ENCODE measurements at regions not wholly inside any gene's neighbourhood (a gene's known extent, or its start where the extent isn't known, plus 50 kb on each side); places are given as distances from the start of the nearest gene placed in this dataset.

DNA sequence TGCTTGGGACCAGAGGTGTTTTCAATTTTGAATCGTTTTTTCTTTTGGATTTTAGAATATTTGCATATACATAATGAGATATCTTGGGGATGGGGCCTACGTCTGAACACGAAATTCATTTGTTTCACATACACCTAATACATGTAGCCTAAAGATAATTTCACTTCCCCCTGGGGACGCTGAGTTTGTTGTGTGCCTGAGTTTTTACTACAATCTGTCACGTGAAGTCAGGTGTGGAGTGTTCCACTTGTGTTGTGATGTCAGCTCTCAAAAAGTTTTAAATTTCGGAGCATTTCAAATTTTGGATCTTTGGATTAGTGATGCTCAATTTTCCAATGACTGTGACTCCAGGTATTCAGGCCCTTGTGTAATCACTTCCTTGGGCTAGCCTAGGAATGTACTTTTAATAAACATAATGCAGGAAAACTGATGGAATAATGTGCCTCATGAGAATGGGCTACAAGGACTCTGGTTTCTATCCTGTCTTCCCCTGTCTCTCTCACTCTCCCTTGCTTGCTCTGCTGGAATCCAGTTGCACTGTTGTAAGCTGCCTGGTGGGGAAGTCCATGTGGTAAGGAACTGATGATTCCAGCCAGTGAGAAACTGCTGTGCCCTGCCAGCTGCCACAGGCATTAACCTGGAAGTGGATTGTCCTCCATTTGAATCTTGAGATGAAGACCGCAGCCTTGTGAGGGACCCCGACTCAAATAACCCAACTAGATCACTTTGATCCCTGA, 403.8 kb downstream of the SHISA9 start:
- Histone ChIP-seq H3K4me1 (no peaks in the 10 kb centered on the region), H3K27ac (no peak overlapping the region), H3K9me3 (no peaks in the 10 kb centered on the region), H3K4me3 (no peak overlapping the region), H3K36me3 (no peaks in the 10 kb centered on the region), H3K27me3 (no peaks in the 10 kb centered on the region)
- DNase-seq (no peak), ATAC-seq (ENCODE audit: low FRiP score in 2 of 2) (no peak)
- WGBS, 2 donors: 70 to 74% methylated on average over 8 of the region's 8 CpGs
- TF ChIP-seq POLR2AphosphoS5 (IDR thresholded peaks at IDR 0.05): no peak
- TF ChIP-seq, protein P1, sequence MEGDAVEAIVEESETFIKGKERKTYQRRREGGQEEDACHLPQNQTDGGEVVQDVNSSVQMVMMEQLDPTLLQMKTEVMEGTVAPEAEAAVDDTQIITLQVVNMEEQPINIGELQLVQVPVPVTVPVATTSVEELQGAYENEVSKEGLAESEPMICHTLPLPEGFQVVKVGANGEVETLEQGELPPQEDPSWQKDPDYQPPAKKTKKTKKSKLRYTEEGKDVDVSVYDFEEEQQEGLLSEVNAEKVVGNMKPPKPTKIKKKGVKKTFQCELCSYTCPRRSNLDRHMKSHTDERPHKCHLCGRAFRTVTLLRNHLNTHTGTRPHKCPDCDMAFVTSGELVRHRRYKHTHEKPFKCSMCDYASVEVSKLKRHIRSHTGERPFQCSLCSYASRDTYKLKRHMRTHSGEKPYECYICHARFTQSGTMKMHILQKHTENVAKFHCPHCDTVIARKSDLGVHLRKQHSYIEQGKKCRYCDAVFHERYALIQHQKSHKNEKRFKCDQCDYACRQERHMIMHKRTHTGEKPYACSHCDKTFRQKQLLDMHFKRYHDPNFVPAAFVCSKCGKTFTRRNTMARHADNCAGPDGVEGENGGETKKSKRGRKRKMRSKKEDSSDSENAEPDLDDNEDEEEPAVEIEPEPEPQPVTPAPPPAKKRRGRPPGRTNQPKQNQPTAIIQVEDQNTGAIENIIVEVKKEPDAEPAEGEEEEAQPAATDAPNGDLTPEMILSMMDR (IDR thresholded peaks at IDR 0.05): no peak
- TF ChIP-seq EP300 (IDR thresholded peaks at IDR 0.05): no peak
- no peak for TF ChIP-seq POLR2A (IDR thresholded peaks at IDR 0.05)

DNA sequence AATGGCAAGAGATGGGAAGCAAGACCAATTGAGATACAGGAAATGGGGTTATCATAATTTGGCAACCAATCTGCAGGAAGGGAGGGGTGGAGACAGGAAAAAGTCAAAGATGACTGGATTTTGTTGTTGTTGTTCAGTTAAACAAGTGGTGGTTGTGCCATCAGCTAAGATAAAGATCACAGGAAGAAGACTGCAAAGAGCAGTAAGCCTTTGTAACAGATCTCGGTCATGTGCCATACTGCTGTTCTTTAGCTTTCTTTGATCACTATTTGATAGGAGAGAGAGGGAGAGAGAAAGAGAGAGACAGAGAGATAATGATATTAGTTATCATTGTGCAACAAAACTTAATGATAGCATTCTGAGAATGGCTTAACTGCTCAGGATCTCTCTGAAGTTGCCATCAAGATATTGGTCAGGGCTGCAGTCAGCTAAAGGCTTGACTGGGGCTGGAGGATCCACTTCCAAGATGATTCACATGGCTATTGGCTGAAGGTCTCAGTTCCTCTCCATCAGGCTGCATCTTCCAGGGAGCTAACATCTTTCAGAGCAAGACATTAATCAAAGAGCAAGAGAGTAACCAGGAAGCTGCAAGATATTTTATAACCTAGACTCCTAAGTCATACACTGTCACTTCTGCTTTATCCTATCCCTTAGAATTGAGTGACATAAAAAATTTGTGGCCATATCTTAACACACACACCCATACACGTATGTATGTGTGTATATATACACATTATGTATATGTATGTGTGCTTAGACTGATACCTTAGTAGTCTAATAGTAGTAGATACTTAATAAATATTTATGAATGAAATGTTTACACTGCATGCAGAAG, 405.0 kb downstream of the SHISA9 start:
- Histone ChIP-seq H3K27me3 (no peaks in the 10 kb centered on the region), H3K9me3 (no peaks in the 10 kb centered on the region), H3K4me3 (no peak overlapping the region), H3K27ac (no peak overlapping the region), H3K36me3 (no peaks in the 10 kb centered on the region), H3K4me1 (no peaks in the 10 kb centered on the region)
- DNase-seq (no peak), ATAC-seq (ENCODE audit: low FRiP score in 2 of 2) (no peak)
- 34 to 47% methylated on average over 2 of the region's 2 CpGs for WGBS, 2 donors
- no peak for TF ChIP-seq POLR2A (IDR thresholded peaks at IDR 0.05)
- TF ChIP-seq EP300 (IDR thresholded peaks at IDR 0.05): no peak
- TF ChIP-seq, protein P1 (IDR thresholded peaks at IDR 0.05): no peak
- no peak for TF ChIP-seq POLR2AphosphoS5 (IDR thresholded peaks at IDR 0.05)

DNA sequence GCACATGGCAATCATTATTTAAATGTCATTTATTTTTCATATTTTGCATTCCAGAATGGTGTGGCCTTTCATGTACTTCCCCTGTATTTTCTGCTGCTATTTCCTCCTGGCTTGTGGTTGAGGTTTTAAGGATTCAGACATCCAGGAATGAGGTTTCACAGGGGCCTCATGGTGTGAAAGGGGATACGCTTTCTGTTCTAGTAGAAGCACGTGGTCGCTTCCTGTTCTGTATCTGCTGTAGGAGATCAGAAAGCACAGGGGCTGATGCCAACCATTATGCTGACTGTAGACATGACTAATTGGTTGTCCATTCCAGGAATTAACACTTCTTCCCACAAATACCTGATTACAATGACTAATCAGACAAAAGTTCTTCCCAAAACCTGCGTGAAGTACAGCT, 405.9 kb downstream of the SHISA9 start:
- H3K27me3 ChIP-seq: no peaks in the 10 kb centered on the region
- TF ChIP-seq EP300 (IDR thresholded peaks at IDR 0.05) (no peak), POLR2A (IDR thresholded peaks at IDR 0.05) (no peak), POLR2AphosphoS5 (IDR thresholded peaks at IDR 0.05) (no peak)
- TF ChIP-seq, protein P1 (IDR thresholded peaks at IDR 0.05): no peak
- H3K4me1 ChIP-seq: no peaks in the 10 kb centered on the region
- DNase-seq (no peak), ATAC-seq (ENCODE audit: low FRiP score in 2 of 2) (no peak)
- no peak overlapping the region for H3K27ac ChIP-seq
- H3K9me3 ChIP-seq: no peaks in the 10 kb centered on the region
- H3K4me3 ChIP-seq: no peak overlapping the region
- 47 to 54% methylated on average over 4 of the region's 4 CpGs for WGBS, 2 donors
- H3K36me3 ChIP-seq: no peaks in the 10 kb centered on the region

DNA sequence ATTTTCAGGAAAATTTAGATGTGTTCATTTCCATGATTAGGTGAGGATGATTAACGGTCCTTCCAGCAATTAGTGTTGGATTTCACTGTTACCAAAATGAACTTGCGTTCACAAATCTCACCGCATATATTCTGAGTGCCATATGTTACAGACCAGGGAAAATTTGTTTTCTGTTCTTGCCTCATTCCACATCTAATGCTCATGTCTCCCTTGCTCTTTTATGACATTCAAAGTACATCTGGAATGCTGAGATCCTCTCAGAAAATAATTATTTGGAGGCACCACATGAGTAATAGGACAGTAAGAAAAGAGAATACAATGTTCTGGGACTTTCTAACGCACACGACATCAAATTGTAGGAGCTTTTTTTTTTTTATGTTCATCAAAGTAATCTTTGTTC, 406.5 kb downstream of the SHISA9 start:
- 91 to 94% methylated on average over 5 of the region's 5 CpGs for WGBS, 2 donors

DNA sequence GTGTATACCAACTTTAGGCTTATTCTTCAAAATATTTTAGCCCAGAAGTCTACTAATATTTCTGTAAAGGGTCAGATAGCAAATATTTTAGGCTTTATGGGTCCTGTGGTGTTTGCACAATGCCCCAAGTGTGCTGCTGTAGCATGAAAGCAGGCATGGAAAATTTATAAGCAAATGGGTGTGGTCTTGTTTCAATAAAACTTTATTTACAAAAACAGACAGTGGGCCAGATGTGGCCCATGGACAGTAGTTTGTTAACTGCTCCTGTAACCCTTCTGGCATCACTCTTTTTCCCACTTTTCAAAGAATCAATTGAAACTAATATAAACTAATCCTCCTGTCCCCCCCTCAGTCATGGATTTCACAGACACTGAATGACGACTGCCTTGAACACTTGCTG, 410.7 kb downstream of the SHISA9 start:
- no peaks in the 10 kb centered on the region for H3K27me3 ChIP-seq
- WGBS, 2 donors: 78 to 86% methylated on average over 1 of the region's 1 CpG
- no peaks in the 10 kb centered on the region for H3K36me3 ChIP-seq
- DNase-seq: no peak
- TF ChIP-seq POLR2A (IDR thresholded peaks at IDR 0.05) (no peak), EP300 (IDR thresholded peaks at IDR 0.05) (no peak), POLR2AphosphoS5 (IDR thresholded peaks at IDR 0.05) (no peak)
- TF ChIP-seq, protein P1 (IDR thresholded peaks at IDR 0.05): no peak
- no peaks in the 10 kb centered on the region for H3K4me1 ChIP-seq
- no peak overlapping the region for H3K27ac ChIP-seq
- no peaks in the 10 kb centered on the region for H3K9me3 ChIP-seq
- no peak for ATAC-seq (ENCODE audit: low FRiP score in 2 of 2)
- H3K4me3 ChIP-seq: no peak overlapping the region

More for the DNA sequence above, 406.5 kb downstream of the SHISA9 start:
- no peak for ATAC-seq (ENCODE audit: low FRiP score in 2 of 2)
- Histone ChIP-seq H3K4me3 (no peak overlapping the region), H3K9me3 (no peaks in the 10 kb centered on the region), H3K27ac (no peak overlapping the region), H3K36me3 (no peaks in the 10 kb centered on the region), H3K27me3 (no peaks in the 10 kb centered on the region), H3K4me1 (no peaks in the 10 kb centered on the region)
- TF ChIP-seq POLR2A (IDR thresholded peaks at IDR 0.05): no peak
- DNase-seq: no peak

All from upper lobe of left lung (tissue), 6 donors.